ENCODE measurements at regions not wholly inside any gene's neighbourhood (a gene's known extent, or its start where the extent isn't known, plus 50 kb on each side); places are given as distances from the start of the nearest gene placed in this dataset.

DNA sequence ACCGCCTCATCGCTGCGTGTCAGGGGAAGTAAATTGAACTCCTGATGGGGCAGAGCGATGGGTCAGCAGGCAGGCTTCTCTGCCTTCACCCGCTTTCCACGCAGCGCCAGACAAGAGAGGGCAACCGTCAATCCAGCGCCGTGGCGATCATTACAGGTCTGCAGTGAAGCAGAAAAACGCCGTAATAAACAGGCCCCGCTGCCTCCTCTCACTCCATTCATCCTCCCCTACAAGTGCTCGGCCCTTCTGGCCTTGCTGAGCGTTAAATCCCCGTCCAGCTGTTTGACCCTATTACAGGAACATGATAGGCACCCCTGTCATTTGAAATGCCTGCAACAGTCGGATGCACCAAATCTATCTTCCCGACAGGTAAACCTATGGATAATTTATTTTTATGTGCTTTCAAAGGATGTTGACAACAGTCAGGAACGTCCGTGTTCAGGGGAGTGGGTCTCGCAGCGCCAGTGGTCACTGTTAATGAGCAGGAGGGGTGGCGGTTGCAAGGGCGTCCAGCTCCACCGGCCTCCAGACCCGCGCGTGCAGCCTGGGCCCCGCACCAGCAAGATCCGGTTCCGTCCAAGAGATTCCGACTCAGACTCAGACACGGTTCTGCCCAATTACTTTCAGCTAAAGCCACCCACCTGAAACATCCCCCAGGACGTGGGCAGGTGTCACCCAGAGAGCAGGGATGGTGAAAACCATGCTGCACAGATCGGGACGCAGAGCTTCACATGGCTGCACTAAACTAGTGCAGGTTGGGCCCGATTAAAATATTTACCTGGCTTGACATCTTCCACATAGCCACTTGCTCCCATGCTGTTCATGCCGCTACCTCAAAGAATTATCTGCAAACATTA, 508.0 kb upstream of the MGMT start:
- TF ChIP-seq POLR2AphosphoS5 (IDR thresholded peaks at IDR 0.05; ENCODE audit: low read depth, low read length) (no peak), POLR2A (IDR thresholded peaks at IDR 0.05; ENCODE audit: low read depth, low read length) (no peak)

Data from GM12891 (cell line).